ENCODE measurements at regions not wholly inside any gene's neighbourhood (a gene's known extent, or its start where the extent isn't known, plus 50 kb on each side); places are given as distances from the start of the nearest gene placed in this dataset.

GRCh38 chr5:2488593-2488992 lies 262.9 kb downstream of the IRX2 start:
- peak; percentile 33 for DNase-seq

- DNase-seq = no peak
These were observed 264.2 kb downstream of the IRX2 start for GRCh38 chr5:2487152-2487763.

GRCh38 chr5:2486373-2486772 lies 265.1 kb downstream of the IRX2 start:
- no peak for DNase-seq

- DNase-seq = no peak
These were observed 268.7 kb downstream of the IRX2 start for GRCh38 chr5:2482778-2483177.

- no peak for DNase-seq
These were observed 270.6 kb downstream of the IRX2 start for GRCh38 chr5:2480871-2481270.

- no peak for DNase-seq
These were observed 275.6 kb downstream of the IRX2 start for GRCh38 chr5:2475902-2476301.

GRCh38 chr5:2472670-2473069 lies 278.8 kb downstream of the IRX2 start:
- no peak for DNase-seq

- DNase-seq = peak; percentile 24
These were observed 280.2 kb downstream of the IRX2 start for GRCh38 chr5:2471152-2471879.

GRCh38 chr5:2466966-2467365 lies 284.5 kb downstream of the IRX2 start:
- no peak for DNase-seq

GRCh38 chr5:2465383-2465782 lies 286.1 kb downstream of the IRX2 start:
- no peak for DNase-seq

GRCh38 chr5:2464141-2464540 lies 287.3 kb downstream of the IRX2 start:
- no peak for DNase-seq

- DNase-seq = no peak
These were observed 289.5 kb downstream of the IRX2 start for GRCh38 chr5:2461701-2462691.

GRCh38 chr5:2460098-2460497 lies 291.4 kb downstream of the IRX2 start:
- no peak for DNase-seq

GRCh38 chr5:2459251-2459650 lies 292.2 kb downstream of the IRX2 start:
- DNase-seq = no peak

GRCh38 chr5:2455878-2456277 lies 295.6 kb downstream of the IRX2 start:
- no peak for DNase-seq

- DNase-seq = no peak
These were observed 296.6 kb downstream of the IRX2 start for GRCh38 chr5:2454876-2455275.

- no peak for DNase-seq
These were observed 297.7 kb downstream of the IRX2 start for GRCh38 chr5:2453781-2454180.

- no peak for DNase-seq
These were observed 300.4 kb downstream of the IRX2 start for GRCh38 chr5:2451100-2451499.

GRCh38 chr5:2442496-2443354 lies 308.8 kb downstream of the IRX2 start:
- no peak for DNase-seq

GRCh38 chr5:2441495-2442180 lies 309.8 kb downstream of the IRX2 start:
- DNase-seq = no peak

GRCh38 chr5:2439608-2440007 lies 311.9 kb downstream of the IRX2 start:
- no peak for DNase-seq

- no peak for DNase-seq
These were observed 318.4 kb downstream of the IRX2 start for GRCh38 chr5:2433086-2433485.
